Activated T-cell treated with anti-CD3 and anti-CD28 coated beads for 48 hours (primary cell): ENCODE measurements at regions not wholly inside any gene's neighbourhood (a gene's known extent, or its start where the extent isn't known, plus 50 kb on each side); places are given as distances from the start of the nearest gene placed in this dataset.
"Not testable (repeated sequence)": the region's sequence is repeated elsewhere in the genome, so short reads cannot be mapped to it uniquely, and the experiment has no call there.

Experiments used
- DNase-seq: peaks from one replicate; pipeline ENCODE4 v3.0.0-alpha.2; 2020; ENCODE audit warnings: low read depth

- no peak for DNase-seq
Observed at GRCh38 chr10:125451319-125451718, 231.6 kb downstream of the TEX36 start.

GRCh38 chr10:125450218-125450617 is 232.7 kb downstream of the TEX36 start:
- DNase-seq = no peak

- DNase-seq = no peak
Observed at GRCh38 chr10:125449571-125449970, 233.4 kb downstream of the TEX36 start.

GRCh38 chr10:125448596-125448995 is 234.4 kb downstream of the TEX36 start:
- no peak for DNase-seq

GRCh38 chr10:125444790-125445189 is 238.2 kb downstream of the TEX36 start:
- no peak for DNase-seq

GRCh38 chr10:125442856-125443540 is 240.0 kb downstream of the TEX36 start:
- no peak for DNase-seq

GRCh38 chr10:125441151-125441550 is 241.8 kb downstream of the TEX36 start:
- DNase-seq = no peak

- no peak for DNase-seq
Observed at GRCh38 chr10:125431149-125431548, 251.8 kb downstream of the TEX36 start.

- no peak for DNase-seq
Observed at GRCh38 chr10:125428054-125428453, 254.9 kb downstream of the TEX36 start.

- DNase-seq = no peak
Observed at GRCh38 chr10:125424191-125424847, 258.6 kb downstream of the TEX36 start.

- DNase-seq = no peak
Observed at GRCh38 chr10:125423569-125423968, 259.4 kb downstream of the TEX36 start.

GRCh38 chr10:125419831-125420230 is 259.5 kb upstream of the CTBP2 start:
- DNase-seq = no peak

- no peak for DNase-seq
Observed at GRCh38 chr10:125419146-125419545, 258.8 kb upstream of the CTBP2 start.

GRCh38 chr10:125417605-125418004 is 257.2 kb upstream of the CTBP2 start:
- no peak for DNase-seq

GRCh38 chr10:125415964-125416363 is 255.6 kb upstream of the CTBP2 start:
- no peak for DNase-seq

- DNase-seq = no peak
Observed at GRCh38 chr10:125415006-125415633, 254.8 kb upstream of the CTBP2 start.

GRCh38 chr10:125411724-125412123 is 251.4 kb upstream of the CTBP2 start:
- no peak for DNase-seq

- DNase-seq = no peak
Observed at GRCh38 chr10:125409756-125410155, 249.4 kb upstream of the CTBP2 start.

- no peak for DNase-seq
Observed at GRCh38 chr10:125407557-125407956, 247.2 kb upstream of the CTBP2 start.

- no peak for DNase-seq
Observed at GRCh38 chr10:125407000-125407502, 246.7 kb upstream of the CTBP2 start.

GRCh38 chr10:125404902-125405301 is 244.5 kb upstream of the CTBP2 start:
- not testable (repeated sequence) for DNase-seq

GRCh38 chr10:125401462-125401861 is 241.1 kb upstream of the CTBP2 start:
- no peak for DNase-seq

- DNase-seq = no peak
Observed at GRCh38 chr10:125399289-125399688, 238.9 kb upstream of the CTBP2 start.
